ENCODE measurements at regions not wholly inside any gene's neighbourhood (a gene's known extent, or its start where the extent isn't known, plus 50 kb on each side); places are given as distances from the start of the nearest gene placed in this dataset.

GRCh38 chr22:19638282-19639015, 75.9 kb upstream of the SEPTIN5 start:
- Histone ChIP-seq H3K9me3 (replicated peaks; ENCODE audit: control insufficient read depth, insufficient read depth, low read depth, low read length) (no peaks in the 10 kb centered on the region), H4K20me1 (replicated peaks; ENCODE audit: control insufficient read depth, insufficient read depth, low read length) (no peaks in the 10 kb centered on the region; the same call in 1 of the 2 replicates), H3K4me3 (no peak overlapping the region), H3K9ac (ENCODE audit: insufficient read depth in 1 of 2, low read depth in 2 of 2, low read length in 2 of 2) (0 out of 4 replicates have a peak overlapping the region, but pooled peaks of 1 of the 2 experiments have one; percentile 19), H3K4me1 (replicated peaks in 1 of 2; ENCODE audit: control insufficient read depth in 2 of 2, insufficient read depth in 2 of 2, low read length in 2 of 2) (peaks cover 25 to 27% of the 10 kb centered on the region in 2 experiments; a peak in 4 of 5 replicates), H3K27ac (ENCODE audit: extremely low read depth, low read depth, low read length) (no peak overlapping the region), H3K9me1 (ENCODE audit: control insufficient read depth, insufficient read depth, low read length) (peaks cover 2% of the 10 kb centered on the region), H2AFZ (ENCODE audit: low read depth, low read length) (no peak overlapping the region), H3K4me2 (ENCODE audit: insufficient read depth, low read length) (no peak overlapping the region), H3K79me2 (ENCODE audit: control insufficient read depth, insufficient read depth, low read length) (no peaks in the 10 kb centered on the region), H3K27me3 (ENCODE audit: control insufficient read depth in 2 of 2, insufficient read depth in 2 of 2, low read length in 2 of 2) (peaks cover 0 to 4% of the 10 kb centered on the region in 2 experiments; a peak in 1 of 5 replicates), H3K36me3 (ENCODE audit: control insufficient read depth, insufficient read depth, low read length) (no peaks in the 10 kb centered on the region)
- ChIA-PET CTCF (ENCODE audit: low intra/inter-chr PET ratio) (no interaction called here), POLR2A (interaction anchor here (0.6 to 1.2 kb wide), 7 partner anchors 8 to 419 kb away, joined by 3 to 4 read pairs (median 3); no protein-coding TSS in a partner anchor)
- intact Hi-C loops (cut with micrococcal nuclease): no loop called here
- FAIRE-seq (no peak), ATAC-seq (no peak), DNase-seq (ENCODE audit: extremely low read depth in 1 of 4, low spot score in 3 of 4) (peak in 1 of 4 experiments; percentile 27)
- BruUV-seq (replicated peaks): no TSS peak
- in situ Hi-C loops (cut with MboI): no loop called here
- 39% methylated on average over 8 of the region's 8 CpGs for WGBS (ENCODE audit: insufficient coverage, low coverage, missing lambda C conversion rate)
- TF ChIP-seq ZFP1 (CRISPR knock-in tag; IDR thresholded peaks at IDR 0.05) (no peak), PPARD (CRISPR knock-in tag; IDR thresholded peaks at IDR 0.05) (no peak), ZNF184 (CRISPR knock-in tag; IDR thresholded peaks at IDR 0.05) (0 out of 2 replicates have a peak, but pooled peaks have one; percentile 68), HNRNPLL (IDR thresholded peaks at IDR 0.05; ENCODE audit: low read depth, low read length, poor library complexity, severe bottlenecking) (no peak), NUFIP1 (IDR thresholded peaks at IDR 0.05; ENCODE audit: partially characterized antibody) (no peak), C11orf30 (IDR thresholded peaks at IDR 0.05; ENCODE audit: low read depth) (peak; percentile 54; the same call in 1 of the 2 replicates), TBL1XR1 (IDR thresholded peaks at IDR 0.05; ENCODE audit: low read length in 2 of 2) (0 out of 4 replicates have a peak, but pooled peaks of 1 of the 2 experiments have one; percentile 49), ZNF316 (IDR thresholded peaks at IDR 0.05) (peak; percentile 72), MAFG (tag; conservative IDR thresholded peaks at IDR 0.05) (peak; percentile 30; the same call in 1 of the 2 replicates)
- TF ChIP-seq, protein P1, sequence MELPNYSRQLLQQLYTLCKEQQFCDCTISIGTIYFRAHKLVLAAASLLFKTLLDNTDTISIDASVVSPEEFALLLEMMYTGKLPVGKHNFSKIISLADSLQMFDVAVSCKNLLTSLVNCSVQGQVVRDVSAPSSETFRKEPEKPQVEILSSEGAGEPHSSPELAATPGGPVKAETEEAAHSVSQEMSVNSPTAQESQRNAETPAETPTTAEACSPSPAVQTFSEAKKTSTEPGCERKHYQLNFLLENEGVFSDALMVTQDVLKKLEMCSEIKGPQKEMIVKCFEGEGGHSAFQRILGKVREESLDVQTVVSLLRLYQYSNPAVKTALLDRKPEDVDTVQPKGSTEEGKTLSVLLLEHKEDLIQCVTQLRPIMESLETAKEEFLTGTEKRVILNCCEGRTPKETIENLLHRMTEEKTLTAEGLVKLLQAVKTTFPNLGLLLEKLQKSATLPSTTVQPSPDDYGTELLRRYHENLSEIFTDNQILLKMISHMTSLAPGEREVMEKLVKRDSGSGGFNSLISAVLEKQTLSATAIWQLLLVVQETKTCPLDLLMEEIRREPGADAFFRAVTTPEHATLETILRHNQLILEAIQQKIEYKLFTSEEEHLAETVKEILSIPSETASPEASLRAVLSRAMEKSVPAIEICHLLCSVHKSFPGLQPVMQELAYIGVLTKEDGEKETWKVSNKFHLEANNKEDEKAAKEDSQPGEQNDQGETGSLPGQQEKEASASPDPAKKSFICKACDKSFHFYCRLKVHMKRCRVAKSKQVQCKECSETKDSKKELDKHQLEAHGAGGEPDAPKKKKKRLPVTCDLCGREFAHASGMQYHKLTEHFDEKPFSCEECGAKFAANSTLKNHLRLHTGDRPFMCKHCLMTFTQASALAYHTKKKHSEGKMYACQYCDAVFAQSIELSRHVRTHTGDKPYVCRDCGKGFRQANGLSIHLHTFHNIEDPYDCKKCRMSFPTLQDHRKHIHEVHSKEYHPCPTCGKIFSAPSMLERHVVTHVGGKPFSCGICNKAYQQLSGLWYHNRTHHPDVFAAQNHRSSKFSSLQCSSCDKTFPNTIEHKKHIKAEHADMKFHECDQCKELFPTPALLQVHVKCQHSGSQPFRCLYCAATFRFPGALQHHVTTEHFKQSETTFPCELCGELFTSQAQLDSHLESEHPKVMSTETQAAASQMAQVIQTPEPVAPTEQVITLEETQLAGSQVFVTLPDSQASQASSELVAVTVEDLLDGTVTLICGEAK (IDR thresholded peaks at IDR 0.05): no peak
- TF ChIP-seq, protein P1 (CRISPR knock-in tag; IDR thresholded peaks at IDR 0.05): no peak
- TF ChIP-seq, protein P2, sequence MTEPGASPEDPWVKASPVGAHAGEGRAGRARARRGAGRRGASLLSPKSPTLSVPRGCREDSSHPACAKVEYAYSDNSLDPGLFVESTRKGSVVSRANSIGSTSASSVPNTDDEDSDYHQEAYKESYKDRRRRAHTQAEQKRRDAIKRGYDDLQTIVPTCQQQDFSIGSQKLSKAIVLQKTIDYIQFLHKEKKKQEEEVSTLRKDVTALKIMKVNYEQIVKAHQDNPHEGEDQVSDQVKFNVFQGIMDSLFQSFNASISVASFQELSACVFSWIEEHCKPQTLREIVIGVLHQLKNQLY (CRISPR knock-in tag; conservative IDR thresholded peaks at IDR 0.05): 0 out of 4 replicates have a peak, but pooled peaks of 1 of the 2 experiments have one; percentile 21
